Uterus (tissue), 2 donors: ENCODE measurements at regions not wholly inside any gene's neighbourhood (a gene's known extent, or its start where the extent isn't known, plus 50 kb on each side); places are given as distances from the start of the nearest gene placed in this dataset.

Experiments
- POLR2A ChIP-seq, 2 donors: fragments of 450-650 bp; IDR thresholded peaks; one replicate each; pipeline ENCODE4 v1.6.1; 2016; ENCODE audit warnings: antibody characterized with exemption in 2 of 2, mild to moderate bottlenecking in 1 of 2, moderate library complexity in 1 of 2
- TF ChIP-seq, protein P1 (sequence below), 4 experiments: fragments of 200-600 bp in 2 of 4; fragments of 450-650 bp in 2 of 4; sonication (generic) in 2 of 4; IDR thresholded peaks; one replicate each; pipeline ENCODE4 v1.5.1; 2016 to 2019; ENCODE audit warnings: antibody characterized with exemption in 4 of 4, mild to moderate bottlenecking in 2 of 4, moderate library complexity in 1 of 4

DNA sequence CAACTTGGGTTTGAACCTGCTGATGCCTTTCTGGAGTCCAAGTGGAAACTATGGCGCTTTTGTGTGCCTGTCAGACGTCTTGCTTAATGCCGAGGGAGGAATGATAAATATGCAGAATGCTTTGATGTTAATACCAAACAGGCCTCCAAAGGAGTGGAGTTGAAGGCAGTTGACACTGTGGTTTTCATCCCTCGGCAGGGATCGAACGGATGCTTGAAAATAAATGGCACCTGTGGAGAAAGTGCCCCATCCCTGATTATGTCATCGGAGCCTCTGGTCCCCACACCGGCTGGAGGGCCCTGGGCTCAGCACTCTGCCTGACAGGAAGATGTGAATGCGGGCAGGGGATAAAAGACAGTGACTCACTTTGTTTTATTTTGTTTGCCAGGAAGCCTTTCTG, 148.7 kb upstream of the GPR26 start:
- TF ChIP-seq POLR2A (IDR thresholded peaks at IDR 0.05) = no peak
- TF ChIP-seq, protein P1, sequence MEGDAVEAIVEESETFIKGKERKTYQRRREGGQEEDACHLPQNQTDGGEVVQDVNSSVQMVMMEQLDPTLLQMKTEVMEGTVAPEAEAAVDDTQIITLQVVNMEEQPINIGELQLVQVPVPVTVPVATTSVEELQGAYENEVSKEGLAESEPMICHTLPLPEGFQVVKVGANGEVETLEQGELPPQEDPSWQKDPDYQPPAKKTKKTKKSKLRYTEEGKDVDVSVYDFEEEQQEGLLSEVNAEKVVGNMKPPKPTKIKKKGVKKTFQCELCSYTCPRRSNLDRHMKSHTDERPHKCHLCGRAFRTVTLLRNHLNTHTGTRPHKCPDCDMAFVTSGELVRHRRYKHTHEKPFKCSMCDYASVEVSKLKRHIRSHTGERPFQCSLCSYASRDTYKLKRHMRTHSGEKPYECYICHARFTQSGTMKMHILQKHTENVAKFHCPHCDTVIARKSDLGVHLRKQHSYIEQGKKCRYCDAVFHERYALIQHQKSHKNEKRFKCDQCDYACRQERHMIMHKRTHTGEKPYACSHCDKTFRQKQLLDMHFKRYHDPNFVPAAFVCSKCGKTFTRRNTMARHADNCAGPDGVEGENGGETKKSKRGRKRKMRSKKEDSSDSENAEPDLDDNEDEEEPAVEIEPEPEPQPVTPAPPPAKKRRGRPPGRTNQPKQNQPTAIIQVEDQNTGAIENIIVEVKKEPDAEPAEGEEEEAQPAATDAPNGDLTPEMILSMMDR (IDR thresholded peaks at IDR 0.05) = no peak
